GM23338 (cell line): ENCODE measurements at regions not wholly inside any gene's neighbourhood (a gene's known extent, or its start where the extent isn't known, plus 50 kb on each side); places are given as distances from the start of the nearest gene placed in this dataset.
A peak's percentile ranks its signal among the peaks of the same experiment; 100 is the strongest.
"Not testable (repeated sequence)": the region's sequence is repeated elsewhere in the genome, so short reads cannot be mapped to it uniquely, and the experiment has no call there.

Experiments used
- ATAC-seq: fragments of 200-7000 bp; cut with Tn5 transposase; 3 replicates; pipeline ENCODE4 v1.9.1; 2020
- DNase-seq: peaks from one replicate; pipeline ENCODE4 v3.0.0-alpha.2; 2015; ENCODE audit warnings: low spot score
- H2AFZ ChIP-seq: fragments of 200-600 bp; sonication (generic); 2 replicates; pipeline ENCODE4 v1.8.0; 2016; ENCODE audit warnings: antibody characterized with exemption, mild to moderate bottlenecking, moderate library complexity
- H3F3A ChIP-seq: fragments of 200-600 bp; sonication (generic); replicated peaks from 2 replicates; pipeline ENCODE4 v1.8.0; 2017; ENCODE audit warnings: antibody characterized with exemption, mixed run types, low read depth
- H3K27ac ChIP-seq: fragments of 200-600 bp; sonication (generic); 2 replicates; pipeline ENCODE4 v1.6.1; 2016; ENCODE audit warnings: low read depth
- H3K27me3 ChIP-seq: fragments of 200-600 bp; sonication (generic); 2 replicates; pipeline ENCODE4 v1.8.0; 2016; ENCODE audit warnings: mild to moderate bottlenecking, mixed run types, moderate library complexity; ENCODE audit not compliant: insufficient read depth
- H3K36me3 ChIP-seq: fragments of 200-600 bp; sonication (generic); 2 replicates; pipeline ENCODE4 v1.8.0; 2016; ENCODE audit warnings: mild to moderate bottlenecking; ENCODE audit not compliant: insufficient read depth
- H3K4me1 ChIP-seq: fragments of 200-600 bp; sonication (generic); 2 replicates; pipeline ENCODE4 v1.8.0; 2016; ENCODE audit warnings: mild to moderate bottlenecking, moderate library complexity; ENCODE audit not compliant: insufficient read depth
- H3K4me2 ChIP-seq: fragments of 200-600 bp; sonication (generic); 2 replicates; pipeline ENCODE4 v1.7.1; 2017; ENCODE audit warnings: mixed run types
- H3K4me3 ChIP-seq: fragments of 200-600 bp; sonication (generic); 2 replicates; pipeline ENCODE4 v1.6.1; 2016; ENCODE audit warnings: mixed run types
- H3K79me2 ChIP-seq: fragments of 200-600 bp; sonication (generic); replicated peaks from 2 replicates; pipeline ENCODE4 v1.8.0; 2017; ENCODE audit warnings: mild to moderate bottlenecking; ENCODE audit not compliant: insufficient read depth
- H3K9me2 ChIP-seq: fragments of 200-600 bp; sonication (generic); 2 replicates; pipeline ENCODE4 v1.8.0; 2017; ENCODE audit not compliant: insufficient read depth
- H4K20me1 ChIP-seq: fragments of 200-600 bp; sonication (generic); replicated peaks from 2 replicates; pipeline ENCODE4 v1.8.0; 2017; ENCODE audit warnings: mild to moderate bottlenecking; ENCODE audit not compliant: insufficient read depth
- H3K27ac Mint-ChIP-seq: 2 replicates; pipeline ENCODE4 v1.8.0; 2020; ENCODE audit warnings: inconsistent platforms, mild to moderate bottlenecking, moderate library complexity, mixed read lengths
- H3K27me3 Mint-ChIP-seq: 3 replicates; pipeline ENCODE4 v1.8.0; 2022; ENCODE audit warnings: low read depth, mild to moderate bottlenecking, moderate library complexity, mixed read lengths, inconsistent platforms; ENCODE audit not compliant: insufficient read depth, poor library complexity
- H3K36me3 Mint-ChIP-seq: 3 replicates; pipeline ENCODE4 v1.8.0; 2021; ENCODE audit warnings: low read depth, mild to moderate bottlenecking, inconsistent platforms, moderate library complexity, mixed read lengths
- H3K4me1 Mint-ChIP-seq: 3 replicates; pipeline ENCODE4 v1.8.0; 2020; ENCODE audit warnings: mild to moderate bottlenecking, inconsistent platforms, mixed read lengths
- H3K4me3 Mint-ChIP-seq: 3 replicates; pipeline ENCODE4 v1.8.0; 2021; ENCODE audit warnings: moderate library complexity, mild to moderate bottlenecking, inconsistent platforms, mixed read lengths
- H3K9me3 Mint-ChIP-seq: 3 replicates; pipeline ENCODE4 v1.8.0; 2020; ENCODE audit warnings: moderate library complexity, mild to moderate bottlenecking, inconsistent platforms, mixed read lengths
- EZH2phosphoT487 ChIP-seq: fragments of 200-600 bp; sonication (generic); IDR thresholded peaks from one replicate; pipeline ENCODE4 v1.8.1; 2018; ENCODE audit warnings: antibody characterized with exemption; ENCODE audit not compliant: unreplicated experiment
- TF ChIP-seq, protein P1 (sequence below): IDR thresholded peaks from one replicate; pipeline ENCODE4 v1.6.1; 2018; ENCODE audit warnings: antibody characterized with exemption; ENCODE audit not compliant: unreplicated experiment

DNA sequence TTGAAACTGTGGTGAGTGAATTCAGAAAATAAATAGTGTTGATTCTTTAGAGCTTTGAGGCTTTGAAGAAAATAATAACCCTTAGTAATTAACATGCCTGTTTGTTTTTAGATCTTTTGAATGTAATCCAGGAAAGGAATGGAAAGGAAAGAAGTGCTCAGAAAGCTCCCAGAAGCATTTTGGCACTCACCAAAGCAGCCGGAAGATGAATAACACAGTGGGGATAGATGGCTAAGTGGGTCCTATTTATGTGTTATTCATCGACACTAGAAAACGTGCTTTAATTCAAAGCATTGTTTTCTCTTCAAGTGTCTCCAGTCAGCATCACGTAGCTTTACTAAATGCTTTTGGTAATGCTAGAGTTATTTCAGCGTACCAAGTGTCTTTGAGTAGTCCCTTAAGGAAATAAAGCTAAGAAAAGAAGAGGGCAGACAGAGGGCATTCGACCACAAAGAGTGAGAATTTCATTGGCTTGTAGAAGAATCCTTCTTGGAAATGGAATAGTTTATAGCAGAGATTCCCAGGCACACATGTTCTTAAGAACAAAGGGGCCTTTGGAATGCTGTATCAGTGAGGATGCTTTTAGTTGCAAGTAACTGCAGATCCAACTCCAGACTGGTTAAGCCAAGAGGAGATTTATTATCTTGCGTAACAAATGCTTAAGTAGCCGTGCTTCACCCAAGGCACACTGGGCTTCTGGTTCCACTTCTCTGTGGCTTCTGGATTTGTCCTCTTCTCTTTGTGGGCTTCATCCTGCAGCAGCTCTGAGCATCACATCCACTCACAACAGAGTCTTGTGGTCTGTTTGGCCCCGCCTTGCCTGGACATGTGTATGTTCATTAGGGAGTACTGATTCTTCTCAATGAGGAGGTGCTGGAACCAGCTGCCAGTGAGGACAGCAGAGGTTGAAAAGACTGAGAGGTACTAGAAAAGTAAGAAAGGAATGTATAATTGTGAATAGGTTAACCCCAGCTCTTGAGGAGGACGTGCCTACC, 63.6 kb upstream of the LTBP1 start:
- Histone ChIP-seq H3K27me3 (no peaks in the 10 kb centered on the region), H3F3A (no peaks in the 10 kb centered on the region), H4K20me1 (no peaks in the 10 kb centered on the region), H3K4me1 (no peaks in the 10 kb centered on the region), H3K36me3 (peaks cover 5% of the 10 kb centered on the region; the same call in 1 of the 2 replicates), H3K4me3 (no peak overlapping the region), H2AFZ (peak overlapping the region; percentile 91), H3K27ac (no peak overlapping the region), H3K9me2 (no peaks in the 10 kb centered on the region), H3K79me2 (no peaks in the 10 kb centered on the region), H3K4me2 (no peak overlapping the region)
- Mint-ChIP-seq H3K27ac (no peak overlapping the region), H3K4me1 (no peaks in the 10 kb centered on the region), H3K27me3 (no peaks in the 10 kb centered on the region), H3K36me3 (peaks cover 8% of the 10 kb centered on the region; the same call in 2 of the 3 replicates), H3K4me3 (no peak overlapping the region), H3K9me3 (peaks cover 28% of the 10 kb centered on the region)
- DNase-seq: no peak
- no peak for ATAC-seq
- TF ChIP-seq, protein P1, sequence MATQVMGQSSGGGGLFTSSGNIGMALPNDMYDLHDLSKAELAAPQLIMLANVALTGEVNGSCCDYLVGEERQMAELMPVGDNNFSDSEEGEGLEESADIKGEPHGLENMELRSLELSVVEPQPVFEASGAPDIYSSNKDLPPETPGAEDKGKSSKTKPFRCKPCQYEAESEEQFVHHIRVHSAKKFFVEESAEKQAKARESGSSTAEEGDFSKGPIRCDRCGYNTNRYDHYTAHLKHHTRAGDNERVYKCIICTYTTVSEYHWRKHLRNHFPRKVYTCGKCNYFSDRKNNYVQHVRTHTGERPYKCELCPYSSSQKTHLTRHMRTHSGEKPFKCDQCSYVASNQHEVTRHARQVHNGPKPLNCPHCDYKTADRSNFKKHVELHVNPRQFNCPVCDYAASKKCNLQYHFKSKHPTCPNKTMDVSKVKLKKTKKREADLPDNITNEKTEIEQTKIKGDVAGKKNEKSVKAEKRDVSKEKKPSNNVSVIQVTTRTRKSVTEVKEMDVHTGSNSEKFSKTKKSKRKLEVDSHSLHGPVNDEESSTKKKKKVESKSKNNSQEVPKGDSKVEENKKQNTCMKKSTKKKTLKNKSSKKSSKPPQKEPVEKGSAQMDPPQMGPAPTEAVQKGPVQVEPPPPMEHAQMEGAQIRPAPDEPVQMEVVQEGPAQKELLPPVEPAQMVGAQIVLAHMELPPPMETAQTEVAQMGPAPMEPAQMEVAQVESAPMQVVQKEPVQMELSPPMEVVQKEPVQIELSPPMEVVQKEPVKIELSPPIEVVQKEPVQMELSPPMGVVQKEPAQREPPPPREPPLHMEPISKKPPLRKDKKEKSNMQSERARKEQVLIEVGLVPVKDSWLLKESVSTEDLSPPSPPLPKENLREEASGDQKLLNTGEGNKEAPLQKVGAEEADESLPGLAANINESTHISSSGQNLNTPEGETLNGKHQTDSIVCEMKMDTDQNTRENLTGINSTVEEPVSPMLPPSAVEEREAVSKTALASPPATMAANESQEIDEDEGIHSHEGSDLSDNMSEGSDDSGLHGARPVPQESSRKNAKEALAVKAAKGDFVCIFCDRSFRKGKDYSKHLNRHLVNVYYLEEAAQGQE: no peak

DNA sequence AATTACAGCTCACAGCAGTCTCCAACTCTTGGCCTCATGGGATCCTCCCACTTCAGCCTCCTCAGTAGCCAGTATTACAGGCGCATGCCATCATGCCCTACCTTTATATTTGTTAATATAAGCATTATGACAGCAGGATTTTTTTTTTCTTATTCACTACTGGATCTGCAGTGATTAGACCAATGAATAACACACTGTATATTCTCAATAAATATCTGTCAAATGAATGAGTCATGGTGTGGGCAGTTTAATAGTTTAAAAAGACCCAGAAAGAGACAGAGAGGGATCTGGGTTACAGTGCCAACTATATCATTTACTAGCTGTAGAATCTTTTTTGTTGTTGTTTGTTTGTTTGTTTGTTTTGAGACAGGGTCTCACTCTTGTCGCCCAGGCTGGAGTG, 62.4 kb upstream of the LTBP1 start:
- no peak overlapping the region for H3K4me3 Mint-ChIP-seq
- no peaks in the 10 kb centered on the region for H3K27me3 Mint-ChIP-seq
- Histone ChIP-seq H2AFZ (no peak overlapping the region), H3K4me2 (no peak overlapping the region), H3K4me3 (no peak overlapping the region), H3K9me2 (no peaks in the 10 kb centered on the region), H3K36me3 (peaks cover 5% of the 10 kb centered on the region; the same call in 1 of the 2 replicates), H3K27me3 (no peaks in the 10 kb centered on the region), H3F3A (no peaks in the 10 kb centered on the region), H3K79me2 (no peaks in the 10 kb centered on the region), H3K27ac (no peak overlapping the region), H4K20me1 (no peaks in the 10 kb centered on the region), H3K4me1 (no peaks in the 10 kb centered on the region)
- TF ChIP-seq EZH2phosphoT487: no peak
- TF ChIP-seq, protein P1: no peak
- ATAC-seq: no peak
- H3K27ac Mint-ChIP-seq: no peak overlapping the region
- H3K4me1 Mint-ChIP-seq: no peaks in the 10 kb centered on the region
- H3K9me3 Mint-ChIP-seq: peaks cover 30% of the 10 kb centered on the region
- DNase-seq: no peak
- H3K36me3 Mint-ChIP-seq: peaks cover 8% of the 10 kb centered on the region; the same call in 2 of the 3 replicates

DNA sequence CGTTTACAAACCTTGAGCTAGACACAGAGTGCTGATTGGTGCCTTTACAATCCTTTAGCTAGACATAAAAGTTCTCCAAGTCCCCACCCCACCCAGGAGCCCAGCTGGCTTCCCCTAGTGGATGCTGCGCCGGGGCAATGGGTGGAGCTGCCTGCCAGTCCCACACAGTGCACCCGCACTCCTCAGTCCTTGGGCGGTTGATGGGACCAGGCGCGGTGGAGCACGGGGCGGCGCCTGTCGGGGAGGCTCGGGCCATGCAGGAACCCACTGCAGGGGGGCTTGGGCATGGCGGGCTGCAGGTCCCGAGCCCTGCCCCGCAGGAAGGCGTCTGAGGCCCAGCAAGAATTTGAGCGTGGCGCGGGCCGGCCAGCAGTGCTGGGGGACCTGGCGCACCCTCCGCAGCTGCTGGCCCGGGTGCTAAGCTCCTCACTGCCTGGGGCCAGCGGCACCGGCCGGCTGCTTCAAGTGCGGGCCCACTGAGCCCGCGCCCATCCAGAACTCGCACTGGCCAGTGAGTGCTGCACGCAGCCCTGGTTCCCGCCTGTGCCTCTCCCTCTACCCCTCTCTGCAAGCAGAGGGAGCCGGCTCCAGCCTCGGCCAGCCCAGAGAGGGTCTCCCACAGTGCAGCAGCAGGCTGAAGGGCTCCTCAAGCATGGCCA, 60.2 kb upstream of the LTBP1 start:
- not testable (repeated sequence) for H3K9me2 ChIP-seq, H3K27me3 ChIP-seq, H3K4me2 ChIP-seq, DNase-seq, H3K4me3 ChIP-seq, H2AFZ ChIP-seq, ATAC-seq, H3K4me1 Mint-ChIP-seq, H3K27me3 Mint-ChIP-seq, H3K4me3 Mint-ChIP-seq, H3K36me3 ChIP-seq, H3K4me1 ChIP-seq, H3F3A ChIP-seq, H3K79me2 ChIP-seq, H4K20me1 ChIP-seq, H3K27ac ChIP-seq, H3K36me3 Mint-ChIP-seq, H3K27ac Mint-ChIP-seq
- H3K9me3 Mint-ChIP-seq: peaks cover 37% of the 10 kb centered on the region
